DOHH2 (cell line): ENCODE measurements at regions not wholly inside any gene's neighbourhood (a gene's known extent, or its start where the extent isn't known, plus 50 kb on each side); places are given as distances from the start of the nearest gene placed in this dataset.

Experiments
- H3F3A ChIP-seq: fragments of 200-600 bp; sonication (generic), shearing (Covaris generic); 2 replicates; pipeline ENCODE4 v1.6.0; 2016; ENCODE audit warnings: antibody characterized with exemption, mild to moderate bottlenecking; ENCODE audit not compliant: control insufficient read depth, insufficient read depth
- H3K27ac ChIP-seq: fragments of 200-600 bp; sonication (generic); 2 replicates; pipeline ENCODE4 v1.5.1; 2014; ENCODE audit warnings: low read depth, mild to moderate bottlenecking, low read length, moderate library complexity
- H3K27me3 ChIP-seq: fragments of 200-600 bp; sonication (generic); 2 replicates; pipeline ENCODE4 v1.6.1; 2014; ENCODE audit warnings: mild to moderate bottlenecking, low read length, mixed read lengths; ENCODE audit not compliant: control insufficient read depth
- H3K36me3 ChIP-seq: fragments of 200-600 bp; sonication (generic); 2 replicates; pipeline ENCODE4 v1.6.1; 2014; ENCODE audit warnings: mild to moderate bottlenecking, low read length, moderate library complexity, mixed read lengths; ENCODE audit not compliant: control insufficient read depth
- H3K4me1 ChIP-seq: fragments of 200-600 bp; sonication (generic); 2 replicates; pipeline ENCODE4 v1.6.1; 2014; ENCODE audit warnings: mild to moderate bottlenecking, low read length, mixed read lengths; ENCODE audit not compliant: control insufficient read depth
- H3K4me2 ChIP-seq: fragments of 200-600 bp; sonication (generic); 2 replicates; pipeline ENCODE4 v1.6.0; 2014; ENCODE audit warnings: mild to moderate bottlenecking, low read length, moderate library complexity
- H3K4me3 ChIP-seq: fragments of 200-600 bp; sonication (generic); 2 replicates; pipeline ENCODE4 v1.5.1; 2014; ENCODE audit warnings: mild to moderate bottlenecking, low read length, mixed read lengths
- H3K79me2 ChIP-seq: fragments of 200-600 bp; sonication (generic); 2 replicates; pipeline ENCODE4 v1.6.1; 2014; ENCODE audit warnings: mild to moderate bottlenecking, low read length, mixed read lengths; ENCODE audit not compliant: control insufficient read depth
- H3K9me2 ChIP-seq: fragments of 200-600 bp; sonication (generic); replicated peaks from 2 replicates; pipeline ENCODE4 v1.6.1; 2014; ENCODE audit warnings: mild to moderate bottlenecking, low read length, mixed read lengths; ENCODE audit not compliant: control insufficient read depth
- H3K9me3 ChIP-seq: fragments of 200-600 bp; sonication (generic); 2 replicates; pipeline ENCODE4 v1.6.1; 2014; ENCODE audit warnings: antibody characterized with exemption, low read length, mixed read lengths; ENCODE audit not compliant: control insufficient read depth, insufficient read depth
- H4K20me1 ChIP-seq: fragments of 200-600 bp; sonication (generic); 2 replicates; pipeline ENCODE4 v1.6.0; 2014; ENCODE audit warnings: low read depth, mild to moderate bottlenecking, antibody characterized with exemption, low read length, moderate library complexity; ENCODE audit not compliant: control insufficient read depth, insufficient read depth
- CTCF ChIP-seq: fragments of 200-600 bp; sonication (generic); IDR thresholded peaks from one replicate; pipeline ENCODE4 v1.5.1; 2014; ENCODE audit warnings: antibody characterized with exemption, mild to moderate bottlenecking, low read depth, low read length; ENCODE audit not compliant: poor library complexity, severe bottlenecking
- EZH2phosphoT487 ChIP-seq: fragments of 200-600 bp; sonication (generic); IDR thresholded peaks from 2 replicates; pipeline ENCODE4 v1.6.1; 2017; ENCODE audit warnings: borderline replicate concordance, mild to moderate bottlenecking, antibody characterized with exemption, low read length, moderate library complexity, mixed read lengths

GRCh38 chr2:497770-498492 is 179.3 kb downstream of the TMEM18 start:
- no peak overlapping the region for H3K27ac ChIP-seq
- no peak overlapping the region for H3K4me3 ChIP-seq
- no peaks in the 10 kb centered on the region for H3K27me3 ChIP-seq
- no peaks in the 10 kb centered on the region for H3K9me2 ChIP-seq
- TF ChIP-seq EZH2phosphoT487: no peak
- no peak for TF ChIP-seq CTCF
- H3K4me2 ChIP-seq: no peak overlapping the region
- H3K79me2 ChIP-seq: no peaks in the 10 kb centered on the region
- no peaks in the 10 kb centered on the region for H3K4me1 ChIP-seq
- no peaks in the 10 kb centered on the region for H3K36me3 ChIP-seq
- no peaks in the 10 kb centered on the region for H3F3A ChIP-seq
- H4K20me1 ChIP-seq: no peaks in the 10 kb centered on the region
- no peaks in the 10 kb centered on the region for H3K9me3 ChIP-seq

- H3K4me3 ChIP-seq: no peak overlapping the region
- H3K4me1 ChIP-seq: no peaks in the 10 kb centered on the region
- H3K36me3 ChIP-seq: no peaks in the 10 kb centered on the region
- no peaks in the 10 kb centered on the region for H3K9me3 ChIP-seq
- no peaks in the 10 kb centered on the region for H3K79me2 ChIP-seq
- H3K27me3 ChIP-seq: no peaks in the 10 kb centered on the region
- no peak overlapping the region for H3K27ac ChIP-seq
- H3F3A ChIP-seq: no peaks in the 10 kb centered on the region
- no peak overlapping the region for H3K4me2 ChIP-seq
- no peak for TF ChIP-seq EZH2phosphoT487
- TF ChIP-seq CTCF: no peak
- no peaks in the 10 kb centered on the region for H4K20me1 ChIP-seq
- H3K9me2 ChIP-seq: no peaks in the 10 kb centered on the region
Measured at GRCh38 chr2:496729-497128, 180.5 kb downstream of the TMEM18 start.

GRCh38 chr2:495745-496275 is 181.4 kb downstream of the TMEM18 start:
- Histone ChIP-seq H4K20me1 (no peaks in the 10 kb centered on the region), H3K36me3 (no peaks in the 10 kb centered on the region), H3F3A (no peaks in the 10 kb centered on the region), H3K9me2 (no peaks in the 10 kb centered on the region), H3K79me2 (no peaks in the 10 kb centered on the region), H3K4me1 (no peaks in the 10 kb centered on the region), H3K4me3 (no peak overlapping the region), H3K9me3 (no peaks in the 10 kb centered on the region), H3K4me2 (no peak overlapping the region), H3K27me3 (no peaks in the 10 kb centered on the region), H3K27ac (no peak overlapping the region)
- TF ChIP-seq EZH2phosphoT487: no peak
- TF ChIP-seq CTCF: no peak
